IMR-90 (cell line): ENCODE measurements at regions not wholly inside any gene's neighbourhood (a gene's known extent, or its start where the extent isn't known, plus 50 kb on each side); places are given as distances from the start of the nearest gene placed in this dataset.
A peak's percentile ranks its signal among the peaks of the same experiment; 100 is the strongest.

Experiments used
- ATAC-seq: fragments of 200-7000 bp; cut with Tn5 transposase; 2 replicates; pipeline ENCODE4 v1.9.1; 2020; ENCODE audit warnings: low read depth, mild to moderate bottlenecking, moderate library complexity
- BruUV-seq: library from RNA; stranded (reverse); fragments of 400-500 nt; replicated peaks from 2 replicates; lab custom pipeline; 2021; lab: Mats Ljungman, UMichigan
- CTCF ChIA-PET: fragments of 300-600 bp; formaldehyde crosslinking; extraction: SDS; loops from one replicate; lab custom pipeline; 2021; ENCODE audit warnings: antibody characterized with exemption; lab: Yijun Ruan, JAX
- POLR2A ChIA-PET: fragments of 300-600 bp; sonication (Branson Sonifier 250); formaldehyde crosslinking; loops from one replicate; lab custom pipeline; 2022; ENCODE audit warnings: antibody characterized with exemption; ENCODE audit not compliant: unreplicated experiment; lab: Charles Lee
- DNase-seq: peaks from one replicate; pipeline ENCODE4 v3.0.0; 2013
- H2AFZ ChIP-seq: replicated peaks from 2 replicates; pipeline ENCODE3; 2013; ENCODE audit warnings: low read length, mild to moderate bottlenecking; ENCODE audit not compliant: poor library complexity
- H2AK5ac ChIP-seq: 2 replicates; pipeline ENCODE4 v1.6.1; 2013; ENCODE audit warnings: low read depth, low read length, inconsistent platforms
- H2AK9ac ChIP-seq: replicated peaks from 2 replicates; pipeline ENCODE3; 2013; ENCODE audit warnings: mild to moderate bottlenecking, low read depth, low read length, moderate library complexity; ENCODE audit not compliant: poor library complexity
- H2BK120ac ChIP-seq: 2 replicates; pipeline ENCODE4 v1.6.1; 2013; ENCODE audit warnings: low read depth, low read length, inconsistent platforms
- H2BK15ac ChIP-seq: 3 replicates; pipeline ENCODE4 v1.6.1; 2013; ENCODE audit warnings: low read depth, low read length, inconsistent platforms
- H2BK20ac ChIP-seq: 2 replicates; pipeline ENCODE4 v1.6.1; 2013; ENCODE audit warnings: low read depth, mild to moderate bottlenecking, inconsistent platforms, low read length, moderate library complexity
- H2BK5ac ChIP-seq: 2 replicates; pipeline ENCODE4 v1.6.1; 2013; ENCODE audit warnings: mild to moderate bottlenecking, low read depth, low read length, inconsistent platforms; ENCODE audit not compliant: poor library complexity, severe bottlenecking
- H3K14ac ChIP-seq: replicated peaks from 2 replicates; pipeline ENCODE4 v1.6.1; 2013; ENCODE audit warnings: low read depth, low read length, inconsistent platforms
- H3K18ac ChIP-seq: 2 replicates; pipeline ENCODE4 v1.6.1; 2013; ENCODE audit warnings: low read depth, low read length, control low read depth
- H3K23ac ChIP-seq: 2 replicates; pipeline ENCODE4 v1.6.1; 2013; ENCODE audit warnings: low read depth, low read length, inconsistent platforms
- H3K27ac ChIP-seq: 2 replicates; pipeline ENCODE4 v1.5.1; 2013; ENCODE audit warnings: mild to moderate bottlenecking, control low read depth, low read length; ENCODE audit not compliant: insufficient read depth
- H3K27me3 ChIP-seq: 2 replicates; pipeline ENCODE4 v1.6.1; 2013; ENCODE audit warnings: low read length; ENCODE audit not compliant: control insufficient read depth, insufficient read depth
- H3K36me3 ChIP-seq: 2 replicates; pipeline ENCODE4 v1.6.1; 2013; ENCODE audit warnings: low read length, mixed read lengths; ENCODE audit not compliant: control insufficient read depth, insufficient read depth
- H3K4ac ChIP-seq: 2 replicates; pipeline ENCODE4 v1.6.1; 2013; ENCODE audit warnings: low read depth, low read length, inconsistent platforms
- H3K4me1 ChIP-seq: 2 replicates; pipeline ENCODE4 v1.6.1; 2013; ENCODE audit warnings: low read length, mixed read lengths; ENCODE audit not compliant: control insufficient read depth, insufficient read depth
- H3K4me2 ChIP-seq: 2 replicates; pipeline ENCODE4 v1.6.1; 2013; ENCODE audit warnings: low read depth, mild to moderate bottlenecking, control low read depth, low read length, moderate library complexity
- H3K4me3 ChIP-seq: 2 replicates; pipeline ENCODE4 v1.5.1; 2013; ENCODE audit warnings: low read depth, mild to moderate bottlenecking, control low read depth, low read length, moderate library complexity; ENCODE audit not compliant: insufficient read depth
- H3K56ac ChIP-seq: 2 replicates; pipeline ENCODE4 v1.6.1; 2013; ENCODE audit warnings: low read length, inconsistent platforms; ENCODE audit not compliant: insufficient read depth; ENCODE audit errors: extremely low read depth
- H3K79me1 ChIP-seq, 2 experiments: 2 replicates each; pipeline ENCODE4 v1.6.1; 2013; ENCODE audit warnings: low read length in 2 of 2, inconsistent platforms in 1 of 2, low read depth in 1 of 2
- H3K9ac ChIP-seq: 2 replicates; pipeline ENCODE4 v1.6.1; 2013; ENCODE audit warnings: low read depth, low read length, control low read depth
- H3K9me1 ChIP-seq: 2 replicates; pipeline ENCODE4 v1.6.1; 2013; ENCODE audit warnings: low read length, inconsistent platforms; ENCODE audit not compliant: insufficient read depth
- H3K9me3 ChIP-seq: 2 replicates; pipeline ENCODE4 v1.6.1; 2013; ENCODE audit warnings: low read length; ENCODE audit not compliant: control insufficient read depth, insufficient read depth
- H4K20me1 ChIP-seq: 2 replicates; pipeline ENCODE4 v1.6.1; 2013; ENCODE audit warnings: low read length, inconsistent platforms; ENCODE audit not compliant: insufficient read depth
- H4K5ac ChIP-seq: 2 replicates; pipeline ENCODE4 v1.6.1; 2013; ENCODE audit warnings: mild to moderate bottlenecking, low read depth, low read length, control low read depth
- H4K8ac ChIP-seq, 2 experiments: 2 replicates each; pipeline ENCODE4 v1.6.1; 2013; ENCODE audit warnings: low read depth in 2 of 2, low read length in 2 of 2, control low read depth in 1 of 2, inconsistent platforms in 1 of 2
- H4K91ac ChIP-seq: 2 replicates; pipeline ENCODE4 v1.6.1; 2013; ENCODE audit warnings: low read depth, low read length, inconsistent platforms; ENCODE audit not compliant: insufficient read depth
- MAFK ChIP-seq: IDR thresholded peaks from 2 replicates; pipeline ENCODE4 v1.6.1; 2012; ENCODE audit warnings: low read depth, low read length, improper control_type of control experiment
- MAZ ChIP-seq: IDR thresholded peaks from 2 replicates; pipeline ENCODE4 v1.6.1; 2012; ENCODE audit warnings: low read depth, mild to moderate bottlenecking, low read length, improper control_type of control experiment, moderate library complexity, borderline replicate concordance
- WGBS, 2 experiments: methylation state at CpG; one replicate each; pipeline versions ENCODE4 v1.1.5 to v1.1.7; 2013; ENCODE audit warnings: missing lambda C conversion rate in 2 of 2; ENCODE audit not compliant: insufficient read length in 1 of 2; ENCODE audit errors: extremely low coverage in 2 of 2; 5-methylcytosine and 5-hydroxymethylcytosine counted together
- dilution Hi-C: fragments of 300-500 bp; cut with HindIII; formaldehyde crosslinking; loops from one replicate; pipeline ENCODE4 v1.14.3; 2018; ENCODE audit warnings: low sequenced_read_pairs; ENCODE audit not compliant: unreplicated experiment
- in situ Hi-C: fragments of 300-500 bp; cut with MboI; formaldehyde crosslinking; loops from 3 replicates; pipeline ENCODE4 v1.14.3; 2019; ENCODE audit warnings: low sequenced_read_pairs, inconsistent platforms, mixed read lengths
- intact Hi-C: fragments of 100-400 bp; cut with micrococcal nuclease; formaldehyde crosslinking; loops from 2 replicates; pipeline ENCODE4 v1.10.0; 2022
- TF ChIP-seq, protein P1 (sequence below): fragments of 150-350 bp; IDR thresholded peaks from 2 replicates; pipeline ENCODE4 v1.6.1; 2016; ENCODE audit warnings: low read depth, mild to moderate bottlenecking, low read length, moderate library complexity, borderline replicate concordance

DNA sequence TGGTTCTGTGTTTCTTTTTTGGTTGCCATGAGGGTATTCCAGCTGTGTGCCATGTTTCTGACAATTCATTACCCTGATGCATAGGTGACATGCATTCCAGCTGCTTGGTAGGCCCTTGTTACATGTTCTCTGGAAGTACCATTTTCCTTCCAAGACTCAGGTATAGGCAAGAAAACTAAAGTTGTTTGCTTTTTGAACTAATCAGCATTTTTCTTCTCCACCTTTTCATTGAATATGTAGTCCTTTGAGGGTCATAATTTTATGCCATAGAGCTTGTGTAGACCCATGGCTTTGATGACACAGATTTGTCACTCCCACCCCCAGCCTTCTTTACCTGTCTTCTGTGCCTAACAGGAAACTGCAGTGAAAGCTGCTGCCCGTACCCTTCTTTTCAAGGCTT lies 339.2 kb downstream of the MED10 start:
- DNase-seq: no peak
- ATAC-seq: no peak
- dilution Hi-C loops: no loop called here
- no peak overlapping the region for H2AK5ac ChIP-seq
- no peak overlapping the region for H3K4me2 ChIP-seq
- TF ChIP-seq MAFK (peak; percentile 29; the same call in 1 of the 2 replicates), MAZ (no peak)
- TF ChIP-seq, protein P1, sequence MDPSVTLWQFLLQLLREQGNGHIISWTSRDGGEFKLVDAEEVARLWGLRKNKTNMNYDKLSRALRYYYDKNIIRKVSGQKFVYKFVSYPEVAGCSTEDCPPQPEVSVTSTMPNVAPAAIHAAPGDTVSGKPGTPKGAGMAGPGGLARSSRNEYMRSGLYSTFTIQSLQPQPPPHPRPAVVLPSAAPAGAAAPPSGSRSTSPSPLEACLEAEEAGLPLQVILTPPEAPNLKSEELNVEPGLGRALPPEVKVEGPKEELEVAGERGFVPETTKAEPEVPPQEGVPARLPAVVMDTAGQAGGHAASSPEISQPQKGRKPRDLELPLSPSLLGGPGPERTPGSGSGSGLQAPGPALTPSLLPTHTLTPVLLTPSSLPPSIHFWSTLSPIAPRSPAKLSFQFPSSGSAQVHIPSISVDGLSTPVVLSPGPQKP: no peak
- no peak overlapping the region for H3K14ac ChIP-seq
- no peaks in the 10 kb centered on the region for H3K79me1 ChIP-seq
- no peak overlapping the region for H4K5ac ChIP-seq
- peaks cover 22% of the 10 kb centered on the region for H3K9me3 ChIP-seq
- no peak overlapping the region for H4K91ac ChIP-seq
- H2BK20ac ChIP-seq: no peak overlapping the region
- no TSS peak for BruUV-seq
- no peak overlapping the region for H2BK5ac ChIP-seq
- no peaks in the 10 kb centered on the region for H3K36me3 ChIP-seq
- WGBS, 2 experiments: no CpG with 5 or more reads among the region's 1 CpG
- no peaks in the 10 kb centered on the region for H3K4me1 ChIP-seq
- H3K56ac ChIP-seq: no peak overlapping the region
- H2AFZ ChIP-seq: no peak overlapping the region
- no peak overlapping the region for H3K23ac ChIP-seq
- CTCF ChIA-PET: no interaction called here
- H3K9me1 ChIP-seq: no peaks in the 10 kb centered on the region
- no peak overlapping the region for H3K4me3 ChIP-seq
- no peaks in the 10 kb centered on the region for H4K20me1 ChIP-seq
- H2BK15ac ChIP-seq: no peak overlapping the region
- no peak overlapping the region for H2AK9ac ChIP-seq
- no peaks in the 10 kb centered on the region for H3K27me3 ChIP-seq
- no peak overlapping the region for H3K27ac ChIP-seq
- H3K9ac ChIP-seq: no peak overlapping the region
- no peak overlapping the region for H4K8ac ChIP-seq
- H3K4ac ChIP-seq: no peak overlapping the region
- H3K18ac ChIP-seq: no peak overlapping the region
- H2BK120ac ChIP-seq: no peak overlapping the region
- in situ Hi-C loops: no loop called here
- intact Hi-C loops: no loop called here
- POLR2A ChIA-PET: no interaction called here
